ENCODE measurements at regions not wholly inside any gene's neighbourhood (a gene's known extent, or its start where the extent isn't known, plus 50 kb on each side); places are given as distances from the start of the nearest gene placed in this dataset.
"Not testable (repeated sequence)": the region's sequence is repeated elsewhere in the genome, so short reads cannot be mapped to it uniquely, and the experiment has no call there.

- Histone ChIP-seq H3K36me3 (no peaks in the 10 kb centered on the region), H3K27me3 (no peaks in the 10 kb centered on the region), H3K4me3 (replicated peaks in 1 of 3) (no peak overlapping the region), H3K27ac (peak overlapping the region in 2 of 3 donors; percentile 11 to 44), H3K9me3 (no peaks in the 10 kb centered on the region), H3K4me1 (peaks cover 0 to 3% of the 10 kb centered on the region in 2 donors)
- no peak for DNase-seq
- intact Hi-C loops (cut with DNase I) = no loop called here
- TF ChIP-seq CTCF (IDR thresholded peaks at IDR 0.05) (no peak), POLR2A (IDR thresholded peaks at IDR 0.05) (no peak)
- 68% methylated on average over 1 of the region's 1 CpG for WGBS, 2 donors
Measured at GRCh38 chr4:89496851-89497250, 189.3 kb upstream of the GPRIN3 start.

GRCh38 chr4:89493367-89493766 is 185.8 kb upstream of the GPRIN3 start:
- no peaks in the 10 kb centered on the region for H3K27me3 ChIP-seq
- no peak overlapping the region for H3K4me3 ChIP-seq (replicated peaks in 1 of 3)
- no peak overlapping the region for H3K27ac ChIP-seq
- WGBS, 2 donors = 91 to 96% methylated on average over 3 of the region's 3 CpGs
- no peaks in the 10 kb centered on the region for H3K36me3 ChIP-seq
- TF ChIP-seq CTCF (IDR thresholded peaks at IDR 0.05) (no peak), POLR2A (IDR thresholded peaks at IDR 0.05) (no peak)
- H3K4me1 ChIP-seq = peaks cover 0 to 3% of the 10 kb centered on the region in 2 donors
- DNase-seq = no peak
- intact Hi-C loops (cut with DNase I) = no loop called here
- no peaks in the 10 kb centered on the region for H3K9me3 ChIP-seq

GRCh38 chr4:89492581-89493071 is 185.0 kb upstream of the GPRIN3 start:
- H3K4me1 ChIP-seq = peaks cover 0 to 3% of the 10 kb centered on the region in 2 donors
- no peak overlapping the region for H3K27ac ChIP-seq
- H3K36me3 ChIP-seq = no peaks in the 10 kb centered on the region
- H3K27me3 ChIP-seq = no peaks in the 10 kb centered on the region
- H3K4me3 ChIP-seq (replicated peaks in 1 of 3) = no peak overlapping the region
- H3K9me3 ChIP-seq = no peaks in the 10 kb centered on the region
- DNase-seq = no peak
- intact Hi-C loops (cut with DNase I) = no loop called here
- no peak for TF ChIP-seq POLR2A (IDR thresholded peaks at IDR 0.05)
- no peak for TF ChIP-seq CTCF (IDR thresholded peaks at IDR 0.05)
- 71 to 73% methylated on average over 4 of the region's 4 CpGs for WGBS, 2 donors

- intact Hi-C loops (cut with DNase I) = no loop called here
- no peak for DNase-seq
- Histone ChIP-seq H3K27ac (no peak overlapping the region), H3K9me3 (no peaks in the 10 kb centered on the region), H3K36me3 (no peaks in the 10 kb centered on the region), H3K27me3 (no peaks in the 10 kb centered on the region), H3K4me1 (peaks cover 0 to 3% of the 10 kb centered on the region in 2 donors), H3K4me3 (replicated peaks in 1 of 3) (no peak overlapping the region)
- 67 to 73% methylated on average over 3 of the region's 3 CpGs for WGBS, 2 donors
- TF ChIP-seq POLR2A (IDR thresholded peaks at IDR 0.05) (no peak), CTCF (IDR thresholded peaks at IDR 0.05) (no peak)
Measured at GRCh38 chr4:89491761-89492160, 184.2 kb upstream of the GPRIN3 start.

GRCh38 chr4:89489921-89490431 is 182.4 kb upstream of the GPRIN3 start:
- H3K4me3 ChIP-seq (replicated peaks in 1 of 3); DNase-seq; H3K27ac ChIP-seq; intact Hi-C loops (cut with DNase I); H3K4me1 ChIP-seq; H3K27me3 ChIP-seq; H3K36me3 ChIP-seq; H3K9me3 ChIP-seq: not testable (repeated sequence)
- 92 to 100% methylated on average over 14 to 24 of the region's 35 CpGs for WGBS, 2 donors

All from thyroid gland (tissue), 4 donors.